Small intestine (tissue), 7 donors: ENCODE measurements at regions not wholly inside any gene's neighbourhood (a gene's known extent, or its start where the extent isn't known, plus 50 kb on each side); places are given as distances from the start of the nearest gene placed in this dataset.

Experiments
- DNase-seq, 2 donors: peaks; one replicate each; pipeline versions ENCODE4 v3.0.0 to v3.0.0-alpha.2; 2013
- FAIRE-seq: peaks from 2 replicates; lab custom pipeline; 2012; peaks lifted over from hg19 to GRCh38; lab: Jason Lieb, UNC
- H3K27ac ChIP-seq, 3 donors: one replicate each; pipeline ENCODE4 v1.5.1; 2013; ENCODE audit warnings: low read length in 2 of 3, mild to moderate bottlenecking in 2 of 3, control low read depth in 1 of 3, inconsistent platforms in 1 of 3, low read depth in 1 of 3, moderate library complexity in 1 of 3
- H3K27me3 ChIP-seq, 3 donors: one replicate each; pipeline ENCODE4 v1.6.1; 2013; ENCODE audit warnings: low read length in 3 of 3, inconsistent platforms in 1 of 3; ENCODE audit not compliant: control insufficient read depth in 3 of 3, insufficient read depth in 3 of 3
- H3K36me3 ChIP-seq, 3 donors: one replicate each; pipeline ENCODE4 v1.6.1; 2013; ENCODE audit warnings: low read length in 3 of 3, inconsistent platforms in 1 of 3, low read depth in 1 of 3, mild to moderate bottlenecking in 1 of 3, moderate library complexity in 1 of 3; ENCODE audit not compliant: control insufficient read depth in 3 of 3, insufficient read depth in 2 of 3
- H3K4me1 ChIP-seq, 3 donors: one replicate each; pipeline ENCODE4 v1.6.1; 2013; ENCODE audit warnings: low read length in 2 of 3, inconsistent platforms in 1 of 3, low read depth in 1 of 3, mild to moderate bottlenecking in 1 of 3, moderate library complexity in 1 of 3; ENCODE audit not compliant: control insufficient read depth in 3 of 3, insufficient read depth in 2 of 3
- H3K4me3 ChIP-seq, 3 donors: one replicate each; pipeline ENCODE4 v1.5.1; 2013; ENCODE audit warnings: low read length in 3 of 3, control low read depth in 1 of 3, inconsistent platforms in 1 of 3, low read depth in 1 of 3, mild to moderate bottlenecking in 1 of 3, moderate library complexity in 1 of 3
- H3K9me3 ChIP-seq, 2 donors: one replicate each; pipeline ENCODE4 v1.6.1; 2013; ENCODE audit warnings: low read depth in 1 of 2, low read length in 1 of 2; ENCODE audit not compliant: control insufficient read depth in 2 of 2, insufficient read depth in 1 of 2
- WGBS, 3 donors: extraction: QIAGEN DNeasy Blood & Tissue Kit; methylation state at CpG; one replicate each; pipeline ENCODE4 v1.1.7; 2013; 5-methylcytosine and 5-hydroxymethylcytosine counted together
- donor health status: healthy with polysubstance abuse.
- donor health status: control.
- donor health status: control.
- donor health status: Bipolar disorder and iron deficiency.
- donor health status: healthy.

GRCh38 chr1:99137554-99138206 is 126.6 kb upstream of the PLPPR4 start:
- peaks cover 0 to 3% of the 10 kb centered on the region in 2 donors for H3K9me3 ChIP-seq
- H3K36me3 ChIP-seq, result no peaks in the 10 kb centered on the region
- H3K27ac ChIP-seq, result no peak overlapping the region
- no peak for FAIRE-seq
- no peaks in the 10 kb centered on the region for H3K4me1 ChIP-seq
- no peaks in the 10 kb centered on the region for H3K27me3 ChIP-seq
- WGBS, 3 donors, result 86 to 92% (median 89%) methylated on average over 1 of the region's 1 CpG
- DNase-seq, result no peak
- no peak overlapping the region for H3K4me3 ChIP-seq

- WGBS, 3 donors, result 84 to 88% (median 84%) methylated on average over 9 to 11 of the region's 11 CpGs
- FAIRE-seq, result no peak
- H3K4me3 ChIP-seq, result no peak overlapping the region
Measured at GRCh38 chr1:99139876-99140275, 124.4 kb upstream of the PLPPR4 start.

GRCh38 chr1:99146129-99146848 is 118.0 kb upstream of the PLPPR4 start:
- Histone ChIP-seq H3K9me3 (no peaks in the 10 kb centered on the region), H3K4me3 (no peak overlapping the region), H3K27ac (no peak overlapping the region), H3K36me3 (no peaks in the 10 kb centered on the region), H3K27me3 (no peaks in the 10 kb centered on the region), H3K4me1 (no peaks in the 10 kb centered on the region)
- 70 to 85% (median 74%) methylated on average over 15 of the region's 15 CpGs for WGBS, 3 donors
- FAIRE-seq, result no peak
- DNase-seq, result no peak

More at GRCh38 chr1:99139876-99140275, 124.4 kb upstream of the PLPPR4 start:
- no peaks in the 10 kb centered on the region for H3K4me1 ChIP-seq
- no peak overlapping the region for H3K27ac ChIP-seq
- no peaks in the 10 kb centered on the region for H3K36me3 ChIP-seq
- no peak for DNase-seq
- H3K9me3 ChIP-seq, result peaks cover 0 to 3% of the 10 kb centered on the region in 2 donors
- H3K27me3 ChIP-seq, result no peaks in the 10 kb centered on the region

- no peaks in the 10 kb centered on the region for H3K9me3 ChIP-seq
- H3K27ac ChIP-seq, result no peak overlapping the region
- no peaks in the 10 kb centered on the region for H3K27me3 ChIP-seq
- no peaks in the 10 kb centered on the region for H3K36me3 ChIP-seq
- DNase-seq (no peak), FAIRE-seq (no peak)
- H3K4me3 ChIP-seq, result no peak overlapping the region
- H3K4me1 ChIP-seq, result no peaks in the 10 kb centered on the region
- 50 to 63% (median 59%) methylated on average over 3 of the region's 3 CpGs for WGBS, 3 donors
Measured at GRCh38 chr1:99149952-99150351, 114.3 kb upstream of the PLPPR4 start.

- H3K36me3 ChIP-seq, result no peaks in the 10 kb centered on the region
- no peaks in the 10 kb centered on the region for H3K9me3 ChIP-seq
- H3K4me3 ChIP-seq, result no peak overlapping the region
- DNase-seq (no peak), FAIRE-seq (no peak)
- no peaks in the 10 kb centered on the region for H3K27me3 ChIP-seq
- no peak overlapping the region for H3K27ac ChIP-seq
- no peaks in the 10 kb centered on the region for H3K4me1 ChIP-seq
- 9 to 41% (median 12%) methylated on average over 1 of the region's 1 CpG for WGBS, 3 donors
Measured at GRCh38 chr1:99152132-99152531, 112.2 kb upstream of the PLPPR4 start.

- 34 to 66% (median 53%) methylated on average over 2 of the region's 2 CpGs for WGBS, 3 donors
- Histone ChIP-seq H3K4me3 (no peak overlapping the region), H3K27me3 (no peaks in the 10 kb centered on the region), H3K36me3 (no peaks in the 10 kb centered on the region), H3K9me3 (no peaks in the 10 kb centered on the region), H3K27ac (no peak overlapping the region), H3K4me1 (no peaks in the 10 kb centered on the region)
- no peak for FAIRE-seq
- no peak for DNase-seq
Measured at GRCh38 chr1:99163671-99164070, 100.6 kb upstream of the PLPPR4 start.

- Histone ChIP-seq H3K27me3 (no peaks in the 10 kb centered on the region), H3K4me1 (no peaks in the 10 kb centered on the region), H3K4me3 (no peak overlapping the region), H3K27ac (no peak overlapping the region), H3K36me3 (no peaks in the 10 kb centered on the region), H3K9me3 (no peaks in the 10 kb centered on the region)
- DNase-seq, result peak in 1 of 2 donors; percentile 29
- 30 to 84% (median 75%) methylated on average over 1 of the region's 1 CpG for WGBS, 3 donors
- FAIRE-seq, result no peak
Measured at GRCh38 chr1:99170516-99170915, 93.8 kb upstream of the PLPPR4 start.

- H3K27ac ChIP-seq, result no peak overlapping the region
- H3K36me3 ChIP-seq, result no peaks in the 10 kb centered on the region
- FAIRE-seq (no peak), DNase-seq (peak; percentile 9 to 19)
- no peak overlapping the region for H3K4me3 ChIP-seq
- H3K4me1 ChIP-seq, result no peaks in the 10 kb centered on the region
- WGBS, 3 donors, result 19 to 50% (median 34%) methylated on average over 7 of the region's 7 CpGs
- no peaks in the 10 kb centered on the region for H3K9me3 ChIP-seq
- H3K27me3 ChIP-seq, result no peaks in the 10 kb centered on the region
Measured at GRCh38 chr1:99171184-99171813, 93.0 kb upstream of the PLPPR4 start.
